GM21723 (cell line): ENCODE measurements at regions not wholly inside any gene's neighbourhood (a gene's known extent, or its start where the extent isn't known, plus 50 kb on each side); places are given as distances from the start of the nearest gene placed in this dataset.
"Not testable (repeated sequence)": the region's sequence is repeated elsewhere in the genome, so short reads cannot be mapped to it uniquely, and the experiment has no call there.

Experiments used
- ATAC-seq: cut with Tn5 transposase; IDR thresholded peaks from one replicate; pipeline ENCODE4 v1.9.1; 2021; ENCODE audit warnings: mild to moderate bottlenecking, moderate library complexity; ENCODE audit not compliant: unreplicated experiment

DNA sequence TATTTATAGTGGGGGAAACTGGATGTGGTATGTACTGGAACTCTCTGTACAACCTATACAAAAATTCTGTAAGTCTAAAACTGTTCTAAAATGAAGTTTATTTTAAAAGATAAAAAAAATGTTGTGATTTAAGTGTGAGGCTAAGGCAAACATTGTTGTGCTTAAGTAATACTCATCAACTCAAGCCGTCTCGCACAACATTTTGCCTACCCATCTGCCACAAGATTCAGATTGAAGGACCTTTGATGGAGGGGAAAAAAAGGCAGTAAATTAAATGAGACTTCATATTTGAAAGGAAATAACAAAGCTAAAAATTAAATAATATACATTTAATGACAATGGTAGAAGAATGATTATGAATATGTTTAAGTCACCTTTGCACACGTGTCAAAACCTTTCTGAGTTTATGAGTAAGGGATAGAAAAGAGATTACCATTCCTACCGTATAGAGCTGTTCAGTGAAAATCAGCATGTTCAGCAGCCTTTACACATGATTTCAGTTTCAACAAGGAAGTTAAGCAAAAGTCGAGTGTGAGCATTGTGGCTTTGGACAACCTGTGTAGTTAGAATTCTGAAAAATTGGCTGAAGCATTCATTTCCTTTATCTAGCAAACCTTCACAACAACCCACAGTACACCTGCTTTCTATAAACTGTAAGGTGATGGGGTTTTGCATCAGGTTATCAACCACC, 499.3 kb downstream of the IRS1 start:
- ATAC-seq = peak; percentile 76

- ATAC-seq = no peak
These were observed 499.8 kb downstream of the IRS1 start for GRCh38 chr2:226299771-226300170.

DNA sequence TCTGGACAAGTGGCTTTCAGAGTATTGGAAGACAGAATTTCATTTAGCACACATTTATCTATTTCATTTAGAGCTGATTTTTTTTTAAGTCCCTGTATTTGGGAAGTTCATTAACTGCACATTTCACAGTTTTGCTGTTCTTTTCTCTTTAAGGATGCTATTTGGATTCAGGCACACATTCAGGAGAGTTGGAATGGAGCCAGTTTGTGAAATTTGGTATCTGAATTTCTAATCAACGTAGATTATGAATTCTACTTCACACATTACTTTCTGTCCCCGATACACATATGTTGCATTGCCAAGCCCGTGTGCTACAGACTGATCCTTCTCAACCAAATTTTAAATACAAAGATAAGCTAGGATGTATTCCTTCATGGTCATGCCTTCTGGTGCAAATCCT, 503.9 kb downstream of the IRS1 start:
- no peak for ATAC-seq

DNA sequence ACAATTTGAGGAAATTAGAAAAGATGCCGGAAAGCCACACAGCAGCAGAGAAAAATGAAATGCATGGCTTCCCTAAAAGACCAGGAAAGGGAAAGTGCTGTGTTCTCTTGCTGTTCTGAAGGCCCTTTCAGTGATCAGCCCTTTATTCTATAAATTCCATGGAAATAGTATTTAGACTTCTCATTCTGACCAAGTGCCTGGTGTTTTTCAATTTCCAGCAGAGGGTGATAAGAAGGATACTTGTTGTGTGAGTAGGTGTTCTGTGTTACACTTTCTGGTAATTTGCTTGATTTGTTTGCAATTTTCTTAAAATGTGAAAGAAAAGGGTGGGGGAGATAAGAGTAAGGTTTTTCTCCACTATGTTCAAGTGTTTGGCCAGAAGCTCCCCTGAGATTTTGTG, 504.5 kb downstream of the IRS1 start:
- no peak for ATAC-seq

- ATAC-seq = not testable (repeated sequence)
These were observed 508.3 kb downstream of the IRS1 start for GRCh38 chr2:226291281-226291680.

- ATAC-seq = no peak
These were observed 512.7 kb downstream of the IRS1 start for GRCh38 chr2:226286916-226287315.

GRCh38 chr2:226283796-226284195, 515.8 kb downstream of the IRS1 start:
- no peak for ATAC-seq

- ATAC-seq = no peak
These were observed 517.5 kb downstream of the IRS1 start for GRCh38 chr2:226282151-226282550.

DNA sequence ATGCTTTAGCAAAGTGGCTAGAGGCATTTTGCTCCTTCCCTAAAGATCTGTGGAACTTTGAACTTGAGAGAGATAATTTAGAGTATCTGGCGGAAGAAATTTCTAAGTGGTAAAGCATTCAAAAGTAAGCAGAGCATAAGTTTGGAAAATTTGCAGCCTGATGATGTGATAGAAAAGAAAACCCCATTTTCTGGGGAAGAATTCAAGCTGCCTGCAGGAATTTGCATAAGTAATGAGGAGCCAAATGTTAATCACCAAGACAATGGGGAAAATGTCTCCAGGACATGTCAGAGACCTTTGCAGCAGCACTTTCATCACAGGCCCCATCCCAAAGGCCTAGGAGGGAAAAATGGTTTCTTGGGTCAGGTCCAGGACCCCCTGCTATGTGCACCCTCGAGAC, 519.5 kb downstream of the IRS1 start:
- not testable (repeated sequence) for ATAC-seq

GRCh38 chr2:226275215-226275614, 524.4 kb downstream of the IRS1 start:
- ATAC-seq = no peak

GRCh38 chr2:226274143-226274542, 525.5 kb downstream of the IRS1 start:
- ATAC-seq = no peak

GRCh38 chr2:226273440-226273839, 526.2 kb downstream of the IRS1 start:
- no peak for ATAC-seq

GRCh38 chr2:226272435-226272834, 527.2 kb downstream of the IRS1 start:
- ATAC-seq = no peak

DNA sequence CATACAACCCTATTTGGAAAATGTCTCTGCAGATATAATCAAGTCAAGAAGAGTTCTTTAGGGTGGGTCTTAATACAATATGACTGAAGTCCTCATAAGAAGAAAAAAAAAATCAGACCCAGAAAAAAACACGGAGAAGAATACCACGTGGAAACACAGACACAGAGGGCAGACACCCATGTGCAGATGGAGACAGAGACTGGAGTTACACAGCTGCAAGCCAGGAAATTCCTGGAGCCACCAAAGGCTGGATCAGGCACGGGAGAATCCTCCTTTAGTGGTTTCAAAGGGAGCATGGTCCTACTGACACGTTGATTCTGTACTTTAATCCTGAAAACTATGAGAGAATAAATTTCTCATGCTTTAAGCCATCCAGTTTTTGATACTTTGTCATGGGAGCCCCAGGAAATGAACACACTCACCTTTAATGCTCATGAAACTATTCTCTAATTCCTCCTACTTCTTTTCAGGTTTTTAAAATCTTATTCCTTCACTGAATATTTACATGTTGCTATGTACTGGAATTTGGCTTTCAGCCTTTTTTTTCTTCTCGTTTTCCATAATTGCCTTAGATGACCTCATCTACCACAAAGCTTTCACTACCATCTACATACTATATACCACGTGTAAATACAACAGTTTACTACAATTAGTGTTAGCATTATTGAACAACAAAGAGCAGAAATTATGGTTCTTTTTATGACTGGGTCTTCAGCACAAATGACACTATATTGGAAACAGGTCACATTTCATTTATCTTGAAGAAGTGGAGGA, 529.1 kb downstream of the IRS1 start:
- ATAC-seq = no peak

DNA sequence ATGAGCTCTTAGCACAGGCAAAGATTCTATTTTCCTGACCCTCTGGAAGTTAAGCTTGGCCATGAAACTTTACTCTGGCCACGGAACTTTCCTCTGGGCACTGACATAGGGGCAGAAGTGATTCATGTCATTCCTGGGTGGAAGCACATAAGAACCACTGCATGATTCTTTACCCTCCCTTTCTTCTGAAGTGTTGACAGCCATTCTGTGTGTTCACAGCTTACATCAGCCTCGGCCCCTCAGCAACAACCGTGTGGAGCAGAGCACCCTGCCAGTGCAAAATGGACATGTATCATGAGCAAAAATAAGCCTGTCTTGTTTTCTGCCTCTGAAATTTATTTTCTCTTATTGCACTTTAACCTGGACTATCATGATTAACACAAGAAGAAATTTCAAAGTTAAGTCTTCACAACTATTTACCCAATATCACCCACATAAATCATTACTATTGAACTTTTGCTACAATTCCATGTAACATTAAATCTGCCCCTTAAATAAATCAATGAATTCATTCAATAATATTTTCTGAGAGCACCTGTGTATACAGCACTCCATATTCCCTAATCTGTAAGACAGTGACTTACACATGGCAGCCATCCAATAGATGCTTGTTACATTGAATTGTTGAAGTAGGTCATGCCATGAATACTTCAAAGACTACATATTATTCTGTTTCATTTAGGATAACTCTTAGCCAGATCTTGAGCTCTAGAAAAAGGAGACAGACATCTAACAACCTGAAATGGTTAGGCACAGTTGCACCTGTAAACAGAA, 531.9 kb downstream of the IRS1 start:
- ATAC-seq = no peak

GRCh38 chr2:226256709-226257376, 542.8 kb downstream of the IRS1 start:
- no peak for ATAC-seq

DNA sequence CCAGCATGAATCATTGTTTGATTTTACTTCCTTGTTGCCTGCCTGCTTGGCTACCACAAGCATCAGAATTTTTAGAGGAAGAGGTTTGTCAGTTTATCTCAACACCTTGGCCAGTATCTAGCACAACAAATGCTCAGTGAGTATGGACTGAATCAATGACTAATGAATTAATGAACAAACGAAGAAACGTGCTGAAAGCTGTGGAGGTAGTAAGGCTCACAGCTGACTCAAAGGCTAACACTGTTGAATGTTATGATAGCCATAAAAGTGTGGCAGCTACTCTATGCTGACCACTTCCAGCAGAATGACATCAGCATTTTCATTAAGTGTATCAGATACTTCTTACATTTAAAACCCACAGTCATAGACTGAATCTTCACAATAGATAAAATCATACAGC, 543.4 kb downstream of the IRS1 start:
- ATAC-seq = no peak

DNA sequence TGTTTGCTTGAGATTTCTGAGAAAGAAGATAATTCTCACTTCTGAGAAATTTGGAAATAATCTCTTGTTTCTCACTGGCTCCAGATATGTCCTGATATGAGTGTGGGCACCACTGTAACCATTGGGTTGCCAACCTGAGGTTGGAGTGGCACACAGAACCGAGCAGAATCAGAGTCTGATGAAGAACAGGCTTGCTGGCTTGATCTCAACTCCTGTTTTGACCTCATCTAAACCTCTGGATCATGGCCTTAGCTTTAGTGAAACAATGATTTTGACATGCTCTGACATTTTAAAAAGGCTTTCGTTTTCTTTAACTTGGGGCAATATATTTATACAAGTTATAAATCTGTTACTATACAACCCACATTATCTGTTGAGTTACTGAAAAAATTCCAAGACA, 548.0 kb downstream of the IRS1 start:
- ATAC-seq = no peak

GRCh38 chr2:226247289-226248275, 552.0 kb downstream of the IRS1 start:
- ATAC-seq = no peak

GRCh38 chr2:226234187-226234586, 565.4 kb downstream of the IRS1 start:
- no peak for ATAC-seq
